PC-3 (cell line): ENCODE measurements at regions not wholly inside any gene's neighbourhood (a gene's known extent, or its start where the extent isn't known, plus 50 kb on each side); places are given as distances from the start of the nearest gene placed in this dataset.

Experiments used
- EZH2phosphoT487 ChIP-seq: fragments of 300-600 bp; sonication (generic); IDR thresholded peaks from 2 replicates; pipeline ENCODE4 v1.6.1; 2018; ENCODE audit warnings: mild to moderate bottlenecking, antibody characterized with exemption, low read length, borderline replicate concordance
- TF ChIP-seq, protein P1 (sequence below): fragments of 300-600 bp; sonication (generic); conservative IDR thresholded peaks from 2 replicates; pipeline ENCODE4 v1.5.1; 2017; ENCODE audit warnings: antibody characterized with exemption, low read depth, mild to moderate bottlenecking, low read length

DNA sequence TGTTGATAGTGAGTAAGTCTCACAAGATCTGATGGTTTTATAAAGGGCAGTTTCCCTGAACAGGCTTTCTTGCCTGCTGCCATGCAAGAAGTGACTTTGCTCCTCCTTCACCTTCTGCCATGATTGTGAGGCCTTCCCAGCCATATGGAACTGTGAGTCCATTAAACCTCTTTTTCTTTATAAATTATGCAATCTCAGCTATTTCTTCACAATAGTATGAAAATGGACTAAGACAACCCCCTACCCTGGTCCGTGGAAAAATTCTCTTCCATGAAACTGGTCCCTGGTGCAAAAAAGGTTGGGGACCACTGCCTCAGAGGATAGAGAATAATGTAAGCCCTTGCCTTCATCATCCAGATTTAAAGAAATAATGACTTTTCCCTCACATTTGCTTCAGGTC is 861.3 kb downstream of the QKI start:
- TF ChIP-seq, protein P1, sequence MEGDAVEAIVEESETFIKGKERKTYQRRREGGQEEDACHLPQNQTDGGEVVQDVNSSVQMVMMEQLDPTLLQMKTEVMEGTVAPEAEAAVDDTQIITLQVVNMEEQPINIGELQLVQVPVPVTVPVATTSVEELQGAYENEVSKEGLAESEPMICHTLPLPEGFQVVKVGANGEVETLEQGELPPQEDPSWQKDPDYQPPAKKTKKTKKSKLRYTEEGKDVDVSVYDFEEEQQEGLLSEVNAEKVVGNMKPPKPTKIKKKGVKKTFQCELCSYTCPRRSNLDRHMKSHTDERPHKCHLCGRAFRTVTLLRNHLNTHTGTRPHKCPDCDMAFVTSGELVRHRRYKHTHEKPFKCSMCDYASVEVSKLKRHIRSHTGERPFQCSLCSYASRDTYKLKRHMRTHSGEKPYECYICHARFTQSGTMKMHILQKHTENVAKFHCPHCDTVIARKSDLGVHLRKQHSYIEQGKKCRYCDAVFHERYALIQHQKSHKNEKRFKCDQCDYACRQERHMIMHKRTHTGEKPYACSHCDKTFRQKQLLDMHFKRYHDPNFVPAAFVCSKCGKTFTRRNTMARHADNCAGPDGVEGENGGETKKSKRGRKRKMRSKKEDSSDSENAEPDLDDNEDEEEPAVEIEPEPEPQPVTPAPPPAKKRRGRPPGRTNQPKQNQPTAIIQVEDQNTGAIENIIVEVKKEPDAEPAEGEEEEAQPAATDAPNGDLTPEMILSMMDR, result no peak
- no peak for TF ChIP-seq EZH2phosphoT487
